ENCODE measurements at regions not wholly inside any gene's neighbourhood (a gene's known extent, or its start where the extent isn't known, plus 50 kb on each side); places are given as distances from the start of the nearest gene placed in this dataset.
A peak's percentile ranks its signal among the peaks of the same experiment; 100 is the strongest.

GRCh38 chr20:40168981-40169620 lies 519.9 kb downstream of the MAFB start:
- no peak for TF ChIP-seq CTCF (IDR thresholded peaks at IDR 0.05; ENCODE audit: partially characterized antibody, unreplicated experiment)
- DNase-seq = no peak
- no peak overlapping the region for H3K4me3 Mint-ChIP-seq (ENCODE audit: unreplicated experiment)
- H3K27me3 Mint-ChIP-seq (ENCODE audit: unreplicated experiment) = no peaks in the 10 kb centered on the region
- H3K4me1 Mint-ChIP-seq (ENCODE audit: low read depth, unreplicated experiment) = no peaks in the 10 kb centered on the region
- no peak overlapping the region for H3K27ac Mint-ChIP-seq (ENCODE audit: unreplicated experiment)
- no peaks in the 10 kb centered on the region for H3K36me3 Mint-ChIP-seq (ENCODE audit: unreplicated experiment)
- no peaks in the 10 kb centered on the region for H3K9me3 Mint-ChIP-seq (ENCODE audit: unreplicated experiment)

GRCh38 chr20:40161391-40161790 lies 527.6 kb downstream of the MAFB start:
- Mint-ChIP-seq H3K9me3 (ENCODE audit: unreplicated experiment) (peaks cover 1% of the 10 kb centered on the region), H3K27ac (ENCODE audit: unreplicated experiment) (no peak overlapping the region), H3K4me3 (ENCODE audit: unreplicated experiment) (no peak overlapping the region), H3K36me3 (ENCODE audit: unreplicated experiment) (no peaks in the 10 kb centered on the region), H3K4me1 (ENCODE audit: low read depth, unreplicated experiment) (no peaks in the 10 kb centered on the region), H3K27me3 (ENCODE audit: unreplicated experiment) (no peaks in the 10 kb centered on the region)
- DNase-seq = no peak
- no peak for TF ChIP-seq CTCF (IDR thresholded peaks at IDR 0.05; ENCODE audit: partially characterized antibody, unreplicated experiment)

- no peak overlapping the region for H3K4me3 Mint-ChIP-seq (ENCODE audit: unreplicated experiment)
- H3K27ac Mint-ChIP-seq (ENCODE audit: unreplicated experiment) = no peak overlapping the region
- TF ChIP-seq CTCF (IDR thresholded peaks at IDR 0.05; ENCODE audit: partially characterized antibody, unreplicated experiment) = peak; percentile 71
Observed at GRCh38 chr20:40160097-40160550, 528.9 kb downstream of the MAFB start.

GRCh38 chr20:40159276-40159675 lies 529.8 kb downstream of the MAFB start:
- Mint-ChIP-seq H3K27me3 (ENCODE audit: unreplicated experiment) (no peaks in the 10 kb centered on the region), H3K4me3 (ENCODE audit: unreplicated experiment) (no peak overlapping the region), H3K27ac (ENCODE audit: unreplicated experiment) (no peak overlapping the region), H3K4me1 (ENCODE audit: low read depth, unreplicated experiment) (no peaks in the 10 kb centered on the region), H3K36me3 (ENCODE audit: unreplicated experiment) (no peaks in the 10 kb centered on the region), H3K9me3 (ENCODE audit: unreplicated experiment) (peaks cover 1% of the 10 kb centered on the region)
- TF ChIP-seq CTCF (IDR thresholded peaks at IDR 0.05; ENCODE audit: partially characterized antibody, unreplicated experiment) = no peak
- DNase-seq = no peak

More at GRCh38 chr20:40160097-40160550, 528.9 kb downstream of the MAFB start:
- Mint-ChIP-seq H3K36me3 (ENCODE audit: unreplicated experiment) (no peaks in the 10 kb centered on the region), H3K9me3 (ENCODE audit: unreplicated experiment) (peaks cover 1% of the 10 kb centered on the region), H3K4me1 (ENCODE audit: low read depth, unreplicated experiment) (no peaks in the 10 kb centered on the region), H3K27me3 (ENCODE audit: unreplicated experiment) (no peaks in the 10 kb centered on the region)
- peak; percentile 40 for DNase-seq

- Mint-ChIP-seq H3K27ac (ENCODE audit: unreplicated experiment) (no peak overlapping the region), H3K4me1 (ENCODE audit: low read depth, unreplicated experiment) (no peaks in the 10 kb centered on the region), H3K9me3 (ENCODE audit: unreplicated experiment) (peaks cover 1% of the 10 kb centered on the region), H3K4me3 (ENCODE audit: unreplicated experiment) (no peak overlapping the region), H3K36me3 (ENCODE audit: unreplicated experiment) (no peaks in the 10 kb centered on the region), H3K27me3 (ENCODE audit: unreplicated experiment) (peaks cover 2% of the 10 kb centered on the region)
- TF ChIP-seq CTCF (IDR thresholded peaks at IDR 0.05; ENCODE audit: partially characterized antibody, unreplicated experiment) = no peak
- no peak for DNase-seq
Observed at GRCh38 chr20:40156600-40157317, 532.3 kb downstream of the MAFB start.

All from glutamatergic neuron (in vitro differentiated cells).